ENCODE measurements at regions not wholly inside any gene's neighbourhood (a gene's known extent, or its start where the extent isn't known, plus 50 kb on each side); places are given as distances from the start of the nearest gene placed in this dataset.
"Not testable (repeated sequence)": the region's sequence is repeated elsewhere in the genome, so short reads cannot be mapped to it uniquely, and the experiment has no call there.

GRCh38 chr1:145508053-145508452, 82.7 kb upstream of the NBPF20 start:
- not testable (repeated sequence) for H3K27ac ChIP-seq (ENCODE audit: low read length); DNase-seq; H3K36me3 ChIP-seq (ENCODE audit: control insufficient read depth, insufficient read depth, low read length); H3K9me3 ChIP-seq (ENCODE audit: control insufficient read depth, low read depth, low read length); H3K4me3 ChIP-seq (ENCODE audit: low read length); H3K27me3 ChIP-seq (ENCODE audit: control insufficient read depth, insufficient read depth, low read length); H3K4me1 ChIP-seq (ENCODE audit: control insufficient read depth, insufficient read depth, low read length)
- WGBS (ENCODE audit: insufficient coverage, low lambda C conversion rate), result no CpG with 5 or more reads among the region's 1 CpG

GRCh38 chr1:145505663-145506647, 80.6 kb upstream of the NBPF20 start:
- H3K27ac ChIP-seq (ENCODE audit: low read length); H3K27me3 ChIP-seq (ENCODE audit: control insufficient read depth, insufficient read depth, low read length); H3K9me3 ChIP-seq (ENCODE audit: control insufficient read depth, low read depth, low read length); H3K36me3 ChIP-seq (ENCODE audit: control insufficient read depth, insufficient read depth, low read length); DNase-seq; H3K4me1 ChIP-seq (ENCODE audit: control insufficient read depth, insufficient read depth, low read length); H3K4me3 ChIP-seq (ENCODE audit: low read length): not testable (repeated sequence)
- no CpG with 5 or more reads among the region's 59 CpGs for WGBS (ENCODE audit: insufficient coverage, low lambda C conversion rate)

GRCh38 chr1:145504834-145505413, 79.5 kb upstream of the NBPF20 start:
- H3K36me3 ChIP-seq (ENCODE audit: control insufficient read depth, insufficient read depth, low read length), result not testable (repeated sequence)

DNA sequence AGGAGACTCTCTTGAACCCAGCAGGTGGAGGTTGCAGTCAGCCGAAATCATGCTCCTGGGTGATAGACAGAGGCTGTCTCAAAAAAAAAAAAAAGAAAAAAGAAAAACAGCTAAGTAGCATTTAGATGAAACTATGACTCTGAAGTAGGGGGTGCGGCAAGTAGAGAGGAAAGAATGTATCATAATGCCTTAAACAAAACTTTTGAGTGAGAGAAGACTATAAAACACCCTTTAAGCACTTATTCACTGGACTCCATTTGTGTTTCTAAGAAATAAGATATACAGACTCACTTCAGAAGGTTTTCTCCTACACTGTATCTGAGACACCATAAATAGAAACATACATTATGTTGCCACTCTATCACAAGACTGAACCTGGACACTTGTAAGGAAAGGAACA, 78.9 kb upstream of the NBPF20 start:
- no CpG with 5 or more reads among the region's 2 CpGs for WGBS (ENCODE audit: insufficient coverage, low lambda C conversion rate)
- not testable (repeated sequence) for H3K27ac ChIP-seq (ENCODE audit: low read length); H3K9me3 ChIP-seq (ENCODE audit: control insufficient read depth, low read depth, low read length); H3K36me3 ChIP-seq (ENCODE audit: control insufficient read depth, insufficient read depth, low read length); DNase-seq; H3K27me3 ChIP-seq (ENCODE audit: control insufficient read depth, insufficient read depth, low read length); H3K4me1 ChIP-seq (ENCODE audit: control insufficient read depth, insufficient read depth, low read length); H3K4me3 ChIP-seq (ENCODE audit: low read length)

More at GRCh38 chr1:145504834-145505413, 79.5 kb upstream of the NBPF20 start:
- not testable (repeated sequence) for DNase-seq; H3K4me3 ChIP-seq (ENCODE audit: low read length); H3K27ac ChIP-seq (ENCODE audit: low read length); H3K9me3 ChIP-seq (ENCODE audit: control insufficient read depth, low read depth, low read length); H3K4me1 ChIP-seq (ENCODE audit: control insufficient read depth, insufficient read depth, low read length); H3K27me3 ChIP-seq (ENCODE audit: control insufficient read depth, insufficient read depth, low read length)
- no CpG with 5 or more reads among the region's 17 CpGs for WGBS (ENCODE audit: insufficient coverage, low lambda C conversion rate)

- H3K27me3 ChIP-seq (ENCODE audit: control insufficient read depth, insufficient read depth, low read length); H3K36me3 ChIP-seq (ENCODE audit: control insufficient read depth, insufficient read depth, low read length); H3K27ac ChIP-seq (ENCODE audit: low read length); H3K4me1 ChIP-seq (ENCODE audit: control insufficient read depth, insufficient read depth, low read length); H3K4me3 ChIP-seq (ENCODE audit: low read length); H3K9me3 ChIP-seq (ENCODE audit: control insufficient read depth, low read depth, low read length); DNase-seq: not testable (repeated sequence)
- WGBS (ENCODE audit: insufficient coverage, low lambda C conversion rate), result no CpG with 5 or more reads among the region's 5 CpGs
Observed at GRCh38 chr1:145500251-145500650, 74.8 kb upstream of the NBPF20 start.

DNA sequence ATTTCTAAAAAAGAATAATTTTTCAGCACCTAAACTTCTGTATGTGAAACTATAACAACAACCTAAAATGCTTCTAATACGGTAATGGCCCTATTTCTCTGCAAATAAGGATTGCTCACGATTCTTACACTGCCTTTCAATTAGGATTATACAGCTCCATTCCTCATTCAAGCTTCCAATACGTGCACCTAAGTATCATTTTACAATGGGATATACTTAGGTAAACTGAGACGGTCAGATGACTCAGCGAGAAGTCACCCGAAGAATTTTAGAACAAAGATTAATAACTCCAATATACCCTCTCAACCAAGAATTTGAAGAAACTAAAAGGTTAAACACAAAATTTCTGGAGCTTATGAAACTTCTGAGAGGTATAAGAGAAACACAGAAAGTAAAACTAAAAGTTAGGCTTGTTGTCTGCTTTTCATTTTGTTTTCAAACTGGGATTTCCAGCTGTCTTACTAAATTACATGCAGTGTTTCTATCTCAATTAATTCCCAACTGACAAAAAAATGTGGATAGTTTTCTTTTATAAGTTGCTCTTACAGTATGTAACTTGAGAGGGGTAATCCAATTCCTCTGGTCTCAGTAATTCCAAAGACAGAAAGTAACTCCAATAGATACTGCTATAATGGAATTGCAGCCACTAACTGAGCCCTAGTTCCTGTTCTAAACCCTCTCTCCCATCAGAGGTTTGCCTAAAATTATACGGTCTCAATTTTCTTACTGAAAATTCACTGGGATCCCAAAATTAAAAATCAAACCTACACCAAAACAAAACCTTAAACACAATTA, 69.9 kb upstream of the NBPF20 start:
- not testable (repeated sequence) for H3K9me3 ChIP-seq (ENCODE audit: control insufficient read depth, low read depth, low read length); DNase-seq; H3K27ac ChIP-seq (ENCODE audit: low read length); H3K4me1 ChIP-seq (ENCODE audit: control insufficient read depth, insufficient read depth, low read length); H3K27me3 ChIP-seq (ENCODE audit: control insufficient read depth, insufficient read depth, low read length); H3K36me3 ChIP-seq (ENCODE audit: control insufficient read depth, insufficient read depth, low read length); H3K4me3 ChIP-seq (ENCODE audit: low read length)
- no CpG with 5 or more reads among the region's 7 CpGs for whole genome bisulfite sequencing (ENCODE audit: insufficient coverage, low lambda C conversion rate)

GRCh38 chr1:145488193-145488933, 63.0 kb upstream of the NBPF20 start:
- not testable (repeated sequence) for H3K4me3 ChIP-seq (ENCODE audit: low read length); H3K4me1 ChIP-seq (ENCODE audit: control insufficient read depth, insufficient read depth, low read length); H3K27me3 ChIP-seq (ENCODE audit: control insufficient read depth, insufficient read depth, low read length); H3K36me3 ChIP-seq (ENCODE audit: control insufficient read depth, insufficient read depth, low read length); H3K27ac ChIP-seq (ENCODE audit: low read length); DNase-seq; H3K9me3 ChIP-seq (ENCODE audit: control insufficient read depth, low read depth, low read length)
- no CpG with 5 or more reads among the region's 31 CpGs for WGBS (ENCODE audit: insufficient coverage, low lambda C conversion rate)

DNA sequence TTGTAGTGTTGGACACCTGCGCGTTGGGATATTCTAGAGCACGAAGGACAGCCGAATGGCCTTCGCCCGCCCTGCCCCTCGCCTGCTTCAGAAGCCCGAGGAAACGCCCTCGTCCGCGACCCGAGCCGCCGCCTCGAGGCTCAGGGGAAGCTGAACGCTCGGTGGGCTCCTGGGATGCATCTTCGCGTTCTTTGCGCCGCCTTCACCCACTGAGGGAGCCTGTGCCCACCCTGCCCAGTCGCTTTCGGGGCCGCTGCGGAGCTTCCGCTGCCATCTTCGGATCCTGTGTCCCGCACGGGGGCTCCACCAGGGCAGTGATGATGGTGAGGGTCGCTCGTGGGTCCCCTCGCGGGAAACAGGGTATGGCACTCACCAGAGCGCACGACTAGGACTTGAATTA, 61.8 kb upstream of the NBPF20 start:
- not testable (repeated sequence) for H3K4me1 ChIP-seq (ENCODE audit: control insufficient read depth, insufficient read depth, low read length); DNase-seq

DNA sequence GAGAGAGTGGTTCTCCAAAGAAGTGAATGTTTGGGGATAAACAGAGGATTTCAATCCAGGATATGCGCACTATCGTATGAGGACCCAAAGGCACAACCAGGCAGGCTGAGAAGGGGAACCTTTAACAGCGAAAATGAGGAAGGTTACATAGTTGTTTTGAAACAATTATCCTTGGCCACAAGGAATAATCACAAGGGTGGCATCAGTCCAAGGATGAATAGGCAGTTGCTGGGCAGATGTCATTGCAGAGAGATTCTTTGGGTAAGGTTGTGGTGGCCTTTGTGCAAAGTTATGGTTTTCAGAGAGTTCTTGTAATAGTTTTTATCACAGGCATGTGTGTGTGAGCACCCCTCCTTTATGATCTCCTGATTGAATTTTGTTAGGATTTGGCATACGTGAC, 58.9 kb upstream of the NBPF20 start:
- H3K9me3 ChIP-seq (ENCODE audit: control insufficient read depth, low read depth, low read length); H3K27me3 ChIP-seq (ENCODE audit: control insufficient read depth, insufficient read depth, low read length); H3K4me1 ChIP-seq (ENCODE audit: control insufficient read depth, insufficient read depth, low read length); H3K36me3 ChIP-seq (ENCODE audit: control insufficient read depth, insufficient read depth, low read length); H3K27ac ChIP-seq (ENCODE audit: low read length); DNase-seq; H3K4me3 ChIP-seq (ENCODE audit: low read length): not testable (repeated sequence)
- WGBS (ENCODE audit: insufficient coverage, low lambda C conversion rate), result no CpG with 5 or more reads among the region's 4 CpGs

More for the DNA sequence above, 61.8 kb upstream of the NBPF20 start:
- H3K27ac ChIP-seq (ENCODE audit: low read length); H3K36me3 ChIP-seq (ENCODE audit: control insufficient read depth, insufficient read depth, low read length); H3K9me3 ChIP-seq (ENCODE audit: control insufficient read depth, low read depth, low read length); H3K27me3 ChIP-seq (ENCODE audit: control insufficient read depth, insufficient read depth, low read length); H3K4me3 ChIP-seq (ENCODE audit: low read length): not testable (repeated sequence)
- no CpG with 5 or more reads among the region's 36 CpGs for WGBS (ENCODE audit: insufficient coverage, low lambda C conversion rate)

Data from large intestine (tissue), 3 donors.